ENCODE measurements at regions not wholly inside any gene's neighbourhood (a gene's known extent, or its start where the extent isn't known, plus 50 kb on each side); places are given as distances from the start of the nearest gene placed in this dataset.

- TF ChIP-seq CTCF (conservative IDR thresholded peaks at IDR 0.05; ENCODE audit: low read length), result no peak
- TF ChIP-seq EZH2phosphoT487 (IDR thresholded peaks at IDR 0.05; ENCODE audit: borderline replicate concordance, low read depth, low read length), result no peak
These were observed 57.3 kb upstream of the IRS2 start for GRCh38 chr13:109843695-109844094.
